H1 (cell line): ENCODE measurements at regions not wholly inside any gene's neighbourhood (a gene's known extent, or its start where the extent isn't known, plus 50 kb on each side); places are given as distances from the start of the nearest gene placed in this dataset.

Source experiments
- USF2 ChIP-seq: IDR thresholded peaks from 2 replicates; pipeline ENCODE4 v1.6.1; 2011; ENCODE audit warnings: low read length, improper control_type of control experiment

GRCh38 chr1:37305108-37305507 lies 169.3 kb upstream of the ZC3H12A start (continued):
- no peak for TF ChIP-seq USF2
- TF ChIP-seq, all 59 proteins: peak for 0
